IPS-18c (cell line): ENCODE measurements at regions not wholly inside any gene's neighbourhood (a gene's known extent, or its start where the extent isn't known, plus 50 kb on each side); places are given as distances from the start of the nearest gene placed in this dataset.
"Not testable (repeated sequence)": the region's sequence is repeated elsewhere in the genome, so short reads cannot be mapped to it uniquely, and the experiment has no call there.

Experiments
- H3K4me3 ChIP-seq: 2 replicates; pipeline ENCODE4 v1.7.0; 2013; ENCODE audit warnings: low read depth, mild to moderate bottlenecking, low read length, moderate library complexity; ENCODE audit not compliant: insufficient read depth
- H3K9me3 ChIP-seq: one replicate; pipeline ENCODE4 v1.6.1; 2013; ENCODE audit warnings: mild to moderate bottlenecking, low read length, moderate library complexity; ENCODE audit not compliant: control insufficient read depth, insufficient read depth

DNA sequence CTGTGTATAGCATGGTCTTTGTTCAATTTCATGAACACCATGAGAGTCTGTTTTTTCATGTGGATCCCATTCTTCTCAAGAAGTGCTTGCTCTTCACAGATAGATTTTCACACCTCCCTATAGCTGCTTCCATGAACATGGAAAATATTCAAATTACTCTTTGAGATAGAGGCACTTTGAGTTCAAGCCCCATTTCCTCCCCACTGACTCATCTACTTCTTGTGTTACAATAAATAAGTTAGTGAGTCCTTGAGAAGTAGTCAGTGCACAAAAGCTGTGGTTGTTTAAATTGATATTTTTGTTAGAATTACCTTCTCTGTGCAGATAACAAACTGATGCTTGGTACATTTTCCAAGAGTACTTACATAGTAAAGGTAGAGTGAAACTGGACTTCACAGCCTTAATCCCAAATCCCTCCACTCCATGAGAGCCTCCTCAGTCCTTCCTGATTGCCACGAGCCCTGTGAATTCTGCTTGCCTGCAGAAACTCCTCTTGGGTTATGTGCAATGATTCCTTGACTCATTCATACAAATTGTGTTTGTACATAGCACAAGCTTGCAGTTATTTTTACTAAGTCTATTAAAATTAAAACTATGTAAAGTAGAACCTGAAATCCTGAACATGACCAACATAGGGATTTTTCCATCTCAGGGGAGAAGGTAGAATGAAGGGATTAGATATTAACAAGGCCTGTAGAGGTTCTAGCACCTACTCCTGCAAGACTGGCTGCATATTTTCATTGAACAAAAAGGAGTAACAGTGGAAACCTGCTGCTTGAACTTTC, 496.2 kb downstream of the TNS3 start:
- Histone ChIP-seq H3K4me3 (no peak overlapping the region), H3K9me3 (no peaks in the 10 kb centered on the region)

DNA sequence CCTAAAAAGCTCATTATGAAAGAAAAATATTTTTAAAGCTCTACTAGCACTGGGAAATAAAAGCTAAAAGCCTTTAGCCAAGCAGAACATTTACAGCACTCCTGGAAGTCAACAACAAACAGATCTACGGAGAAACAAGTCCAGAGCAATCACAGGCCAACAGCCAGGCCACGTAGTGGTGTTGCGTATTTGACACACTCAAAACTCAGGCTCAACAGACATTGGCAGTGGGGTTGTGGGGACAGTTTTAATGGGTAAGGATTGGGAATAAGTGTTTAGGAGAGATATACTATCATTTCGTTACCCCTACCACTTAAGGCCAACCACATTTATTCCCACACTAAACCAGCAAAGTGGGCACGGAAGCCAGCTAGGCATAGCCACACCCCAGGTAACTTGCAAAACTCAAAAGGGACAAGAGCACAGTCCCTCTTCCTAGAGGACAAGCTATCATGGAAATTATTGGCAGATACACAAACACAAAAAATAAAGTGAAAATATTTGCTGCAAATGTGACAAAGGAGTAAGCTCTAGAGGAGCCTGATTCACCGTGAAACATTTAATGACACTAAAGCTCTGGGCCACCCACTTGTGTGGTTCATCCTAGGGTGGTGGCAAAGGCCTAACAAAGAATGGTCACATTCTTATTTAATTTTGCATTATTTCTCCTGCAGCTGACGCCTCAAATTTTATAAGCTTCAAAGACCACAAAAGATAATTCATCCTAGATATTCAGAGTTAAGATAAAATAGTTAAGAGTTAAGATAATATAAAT, 498.2 kb downstream of the TNS3 start:
- no peak overlapping the region for H3K4me3 ChIP-seq
- H3K9me3 ChIP-seq, result no peaks in the 10 kb centered on the region

DNA sequence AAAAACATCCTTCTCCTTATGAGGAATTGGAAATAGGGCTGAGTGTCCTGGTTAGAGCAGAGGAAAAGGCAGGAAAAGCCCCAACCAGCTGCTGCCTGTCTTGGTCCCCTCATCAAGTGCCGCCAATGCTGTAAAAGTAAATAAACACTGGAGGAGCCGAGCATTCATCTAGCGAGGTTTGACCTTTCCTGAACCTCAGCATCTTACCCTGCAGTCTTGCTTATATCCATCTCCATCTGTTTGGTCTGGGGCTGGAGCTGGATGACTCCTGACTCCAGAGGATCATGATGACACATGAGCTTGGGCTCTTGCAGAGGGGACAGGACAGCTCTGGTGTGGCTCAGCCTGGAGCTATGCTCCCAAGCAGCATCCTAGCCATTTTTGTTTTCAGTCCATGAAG, 501.1 kb downstream of the TNS3 start:
- Histone ChIP-seq H3K4me3 (no peak overlapping the region), H3K9me3 (no peaks in the 10 kb centered on the region)

DNA sequence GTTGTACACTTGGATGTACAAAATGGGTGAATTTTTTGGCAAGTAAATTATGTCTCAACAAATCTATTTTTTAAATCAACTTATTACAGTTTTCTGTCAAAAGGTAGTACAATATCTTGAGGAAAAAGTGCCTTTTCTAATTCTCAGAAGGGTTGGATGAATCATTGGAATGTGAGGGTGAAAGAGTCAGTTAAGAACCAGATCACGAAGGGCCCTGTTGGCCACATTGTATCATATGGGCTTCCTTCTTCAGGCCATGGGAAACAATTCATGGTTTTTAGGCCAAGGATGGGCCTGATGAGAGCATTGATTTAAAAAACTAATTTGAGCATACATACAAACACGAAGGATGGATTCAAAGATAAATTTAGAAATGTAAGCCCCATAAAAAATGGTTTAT, 503.7 kb downstream of the TNS3 start:
- Histone ChIP-seq H3K4me3 (no peak overlapping the region), H3K9me3 (no peaks in the 10 kb centered on the region)

DNA sequence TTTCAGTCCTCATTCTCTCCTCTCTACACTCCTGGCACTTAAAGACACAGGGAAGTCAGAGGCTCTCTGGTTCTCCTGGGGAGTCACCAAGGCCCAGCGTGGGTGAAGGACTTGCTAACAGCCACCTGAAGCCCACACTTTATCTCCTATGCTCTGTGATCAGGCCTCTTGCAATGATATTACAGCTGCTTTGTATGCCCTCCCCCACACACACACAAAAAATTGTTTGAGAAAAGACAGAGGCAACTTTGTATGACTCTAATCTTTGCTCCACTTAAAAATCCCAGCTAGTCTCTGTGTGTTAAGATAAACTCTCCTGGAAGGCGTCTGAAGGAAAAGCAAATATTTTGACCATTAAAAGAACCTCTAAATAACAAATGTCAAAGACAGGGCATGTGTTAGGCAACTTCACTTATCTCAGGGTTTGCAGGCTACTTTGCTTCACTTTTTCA, 507.2 kb downstream of the TNS3 start:
- Histone ChIP-seq H3K9me3 (no peaks in the 10 kb centered on the region), H3K4me3 (no peak overlapping the region)

DNA sequence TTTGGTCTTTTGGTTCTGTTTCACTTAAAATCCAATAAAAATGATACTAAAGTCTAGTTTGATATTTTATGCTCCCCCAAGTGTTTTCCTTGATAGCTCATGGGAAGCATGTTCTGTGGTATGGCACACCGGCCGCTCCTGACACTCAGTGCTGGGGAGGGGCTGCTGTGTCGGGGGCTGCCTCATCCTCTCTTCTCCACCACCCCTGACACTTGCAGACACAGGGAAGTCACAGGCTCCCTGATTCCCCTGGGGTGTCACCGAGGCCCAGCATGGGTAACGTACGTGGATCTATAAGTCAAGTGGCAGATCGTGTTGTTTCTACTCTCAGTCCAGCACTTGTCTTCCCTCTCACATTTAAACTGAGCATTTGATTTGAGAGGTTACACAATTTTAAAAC, 508.6 kb downstream of the TNS3 start:
- H3K4me3 ChIP-seq, result no peak overlapping the region

DNA sequence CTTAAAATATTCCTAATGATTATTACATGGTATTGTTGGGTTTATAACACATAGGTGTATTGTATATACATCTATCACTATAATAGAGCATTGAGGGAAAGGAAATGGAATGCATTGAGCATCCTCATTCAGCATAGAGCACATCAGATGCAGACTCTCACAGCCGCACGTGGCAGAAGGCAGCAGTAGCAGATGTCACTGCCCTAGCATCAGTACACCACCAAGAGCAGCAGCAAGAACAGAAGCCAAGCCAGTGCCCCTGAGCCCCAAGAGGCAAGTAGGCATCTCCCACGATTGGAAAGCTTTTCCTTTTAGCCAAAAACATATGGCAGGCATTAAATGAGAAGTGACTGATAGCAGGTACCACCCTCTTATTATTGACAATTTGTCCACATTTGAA, 510.0 kb downstream of the TNS3 start:
- no peaks in the 10 kb centered on the region for H3K9me3 ChIP-seq

More for the DNA sequence above, 508.6 kb downstream of the TNS3 start:
- H3K9me3 ChIP-seq, result no peaks in the 10 kb centered on the region

DNA sequence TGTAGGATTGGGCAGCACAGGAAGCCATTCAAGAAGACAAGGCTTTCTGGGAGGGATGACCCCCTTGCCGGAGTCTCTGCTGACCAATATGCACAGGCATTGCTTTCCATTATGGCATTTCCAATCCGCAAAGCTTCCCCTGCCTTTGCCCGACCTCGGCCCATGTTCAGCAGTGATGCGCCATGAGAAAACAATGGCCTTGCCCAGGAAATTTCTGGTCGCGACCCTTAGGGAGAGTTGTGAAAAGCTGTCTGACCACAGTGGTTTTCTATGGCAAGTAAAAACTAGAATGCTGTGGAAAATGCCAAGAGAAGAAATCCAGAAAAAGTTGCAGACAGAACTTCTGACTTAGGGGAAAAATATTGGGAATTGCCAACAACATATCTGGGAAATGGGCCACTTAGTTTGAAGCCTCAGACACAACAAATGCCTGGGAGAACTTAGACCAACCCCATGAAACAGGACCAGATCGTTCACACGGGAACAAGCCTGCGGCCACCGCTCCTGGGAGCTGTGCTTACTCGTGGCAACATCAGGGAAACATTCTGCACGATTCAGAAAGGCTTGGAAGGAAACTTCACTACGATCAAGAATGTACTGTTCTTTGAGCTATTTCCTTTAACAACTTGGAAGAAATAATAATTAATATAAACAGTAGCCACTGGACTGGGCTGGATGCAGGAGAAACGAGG, 512.4 kb downstream of the TNS3 start:
- H3K9me3 ChIP-seq, result no peaks in the 10 kb centered on the region
- no peak overlapping the region for H3K4me3 ChIP-seq

More for the DNA sequence above, 510.0 kb downstream of the TNS3 start:
- H3K4me3 ChIP-seq, result no peak overlapping the region

DNA sequence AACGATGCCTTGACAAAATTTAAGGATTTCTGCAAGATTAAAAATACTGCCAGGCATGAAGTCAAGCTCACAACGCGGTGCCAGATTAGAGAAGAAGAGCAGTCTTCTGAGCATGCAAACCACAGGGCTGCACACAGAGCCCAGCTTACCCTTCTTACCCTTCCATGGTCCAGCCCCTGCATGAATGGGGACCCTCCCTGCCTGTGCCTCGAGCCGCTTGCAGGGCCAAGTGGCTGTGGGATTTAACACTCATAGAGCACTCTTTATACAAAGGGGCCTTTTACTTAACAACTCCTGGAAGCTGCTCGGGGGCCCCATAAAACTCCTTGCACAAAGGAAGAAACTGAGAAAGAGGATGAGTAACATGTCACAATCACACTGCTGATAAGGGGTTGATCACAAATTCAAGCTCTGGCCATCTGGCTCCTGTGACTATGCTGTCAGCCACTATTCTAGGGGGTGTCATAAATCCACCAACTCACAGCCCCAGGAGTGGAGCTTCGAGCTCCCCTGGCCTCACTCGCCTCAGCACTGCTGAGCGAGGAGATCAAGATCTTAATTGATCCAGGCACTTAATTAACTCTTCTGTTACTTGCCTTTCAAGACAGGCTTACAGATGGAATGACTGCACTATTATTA, 514.8 kb downstream of the TNS3 start:
- H3K9me3 ChIP-seq, result no peaks in the 10 kb centered on the region

DNA sequence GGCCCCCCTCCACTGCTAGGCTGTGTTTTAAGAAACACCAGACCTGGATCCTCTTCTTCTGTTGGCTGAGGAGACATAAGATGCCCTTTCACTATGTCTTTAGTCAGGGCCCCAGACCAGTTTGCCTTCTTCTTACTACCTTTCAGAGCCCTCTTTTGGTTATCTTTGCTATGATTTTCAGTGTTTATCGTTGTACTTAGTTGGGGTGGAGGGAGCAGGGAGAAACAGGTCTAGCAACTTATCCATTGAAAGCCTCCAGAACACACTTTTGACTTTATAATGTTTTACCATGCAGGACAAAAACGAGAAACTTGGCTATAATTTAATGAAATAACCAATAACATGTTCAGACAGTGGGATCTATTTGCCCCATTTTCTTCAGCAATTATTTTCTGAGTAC, 525.2 kb downstream of the TNS3 start:
- Histone ChIP-seq H3K4me3 (no peak overlapping the region), H3K9me3 (no peaks in the 10 kb centered on the region)

More for the DNA sequence above, 514.8 kb downstream of the TNS3 start:
- H3K4me3 ChIP-seq, result no peak overlapping the region

DNA sequence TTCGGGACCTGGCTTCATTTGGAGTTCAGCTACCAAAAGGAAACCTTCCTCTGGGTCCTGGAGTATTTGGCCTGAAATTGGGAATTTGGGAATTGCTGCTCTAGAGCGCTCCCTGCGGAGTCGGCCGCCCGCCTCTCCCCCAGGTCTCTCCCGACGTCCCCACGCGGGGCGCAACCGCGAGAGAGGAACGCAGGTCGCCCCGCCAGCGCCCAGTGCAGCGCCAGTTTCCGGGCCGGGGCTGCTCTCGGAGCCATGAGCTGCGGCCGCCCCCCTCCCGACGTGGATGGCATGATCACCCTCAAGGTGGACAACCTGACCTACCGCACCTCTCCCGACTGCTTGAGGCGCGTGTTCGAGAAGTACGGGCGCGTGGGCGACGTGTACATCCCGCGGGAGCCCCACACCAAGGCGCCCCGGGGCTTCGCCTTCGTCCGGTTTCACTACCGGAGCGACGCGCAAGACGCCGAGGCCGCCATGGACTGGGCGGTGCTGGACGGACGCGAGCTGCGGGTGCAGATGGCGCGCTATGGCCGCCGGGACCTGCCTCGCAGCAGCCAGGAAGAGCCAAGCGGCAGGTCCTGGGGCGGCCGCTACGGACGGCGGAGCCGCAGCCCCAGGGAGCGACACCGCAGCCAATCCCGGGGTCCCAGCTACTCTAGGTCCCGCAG, 529.2 kb downstream of the TNS3 start:
- not testable (repeated sequence) for H3K9me3 ChIP-seq, H3K4me3 ChIP-seq

DNA sequence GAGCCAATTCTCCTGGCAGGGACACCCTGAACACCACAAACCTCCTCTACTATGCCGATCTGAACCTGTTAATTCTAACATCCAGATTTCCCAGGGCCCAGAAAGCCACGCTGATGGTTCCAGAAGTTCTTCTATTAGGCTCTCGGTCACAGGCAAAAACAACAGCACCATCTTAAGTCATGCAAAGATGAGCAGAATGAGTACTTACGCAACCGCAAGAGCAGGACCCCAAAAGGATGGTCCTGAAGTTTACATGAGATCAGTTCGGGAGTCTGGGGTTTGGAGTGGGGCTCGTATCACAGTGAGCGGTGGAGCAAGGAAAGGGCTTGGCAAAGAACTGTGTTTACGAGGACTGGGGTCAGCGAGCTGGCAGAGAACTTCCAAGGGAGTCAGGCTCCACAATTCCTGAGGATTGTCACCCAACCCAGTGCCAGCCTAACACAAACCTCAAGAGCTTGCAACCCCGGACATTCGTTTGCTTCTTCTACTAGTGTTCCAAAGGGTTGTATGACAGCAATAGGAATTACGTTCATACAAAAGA, 532.6 kb downstream of the TNS3 start:
- H3K9me3 ChIP-seq, result no peaks in the 10 kb centered on the region

DNA sequence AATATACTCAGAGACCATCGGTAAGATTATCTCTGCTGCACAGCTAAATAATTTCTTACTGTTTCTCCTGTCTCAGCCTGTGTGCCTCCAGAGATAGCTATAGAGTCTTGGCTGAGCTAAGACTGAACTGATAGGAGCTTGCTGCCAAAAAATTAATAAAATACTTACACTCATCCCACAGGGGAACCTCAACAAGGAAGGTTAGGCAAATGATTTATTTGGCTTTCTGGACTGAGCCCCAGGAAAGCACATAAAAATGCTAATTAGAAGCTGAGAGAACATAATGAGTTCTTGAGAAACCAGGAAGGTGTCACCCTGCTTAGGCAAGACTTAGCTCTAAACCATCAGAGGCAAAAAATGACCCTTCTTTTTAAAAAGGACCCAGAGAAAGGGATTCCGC, 534.5 kb downstream of the TNS3 start:
- H3K9me3 ChIP-seq, result no peaks in the 10 kb centered on the region
- no peak overlapping the region for H3K4me3 ChIP-seq

More for the DNA sequence above, 532.6 kb downstream of the TNS3 start:
- H3K4me3 ChIP-seq, result no peak overlapping the region

DNA sequence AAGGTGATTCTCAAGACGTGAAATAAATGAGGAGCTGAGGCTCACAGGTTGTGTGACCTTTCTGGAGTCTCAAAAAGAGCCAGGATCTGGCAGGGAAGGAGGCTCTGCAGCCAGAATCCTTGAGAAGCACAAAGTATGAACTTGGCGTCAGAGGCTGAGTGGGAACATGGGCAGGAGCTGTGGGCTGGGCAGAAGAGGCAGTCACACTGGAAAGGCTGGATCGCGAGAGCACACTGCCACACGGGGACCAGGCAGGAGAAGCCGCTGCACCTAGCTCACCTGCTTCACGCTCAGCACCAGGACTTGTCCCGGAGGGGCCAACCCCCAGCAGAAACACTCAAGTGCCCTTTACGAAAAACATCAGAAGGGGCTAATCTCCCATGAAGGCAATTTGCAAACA, 535.0 kb downstream of the TNS3 start:
- no peak overlapping the region for H3K4me3 ChIP-seq
- no peaks in the 10 kb centered on the region for H3K9me3 ChIP-seq

DNA sequence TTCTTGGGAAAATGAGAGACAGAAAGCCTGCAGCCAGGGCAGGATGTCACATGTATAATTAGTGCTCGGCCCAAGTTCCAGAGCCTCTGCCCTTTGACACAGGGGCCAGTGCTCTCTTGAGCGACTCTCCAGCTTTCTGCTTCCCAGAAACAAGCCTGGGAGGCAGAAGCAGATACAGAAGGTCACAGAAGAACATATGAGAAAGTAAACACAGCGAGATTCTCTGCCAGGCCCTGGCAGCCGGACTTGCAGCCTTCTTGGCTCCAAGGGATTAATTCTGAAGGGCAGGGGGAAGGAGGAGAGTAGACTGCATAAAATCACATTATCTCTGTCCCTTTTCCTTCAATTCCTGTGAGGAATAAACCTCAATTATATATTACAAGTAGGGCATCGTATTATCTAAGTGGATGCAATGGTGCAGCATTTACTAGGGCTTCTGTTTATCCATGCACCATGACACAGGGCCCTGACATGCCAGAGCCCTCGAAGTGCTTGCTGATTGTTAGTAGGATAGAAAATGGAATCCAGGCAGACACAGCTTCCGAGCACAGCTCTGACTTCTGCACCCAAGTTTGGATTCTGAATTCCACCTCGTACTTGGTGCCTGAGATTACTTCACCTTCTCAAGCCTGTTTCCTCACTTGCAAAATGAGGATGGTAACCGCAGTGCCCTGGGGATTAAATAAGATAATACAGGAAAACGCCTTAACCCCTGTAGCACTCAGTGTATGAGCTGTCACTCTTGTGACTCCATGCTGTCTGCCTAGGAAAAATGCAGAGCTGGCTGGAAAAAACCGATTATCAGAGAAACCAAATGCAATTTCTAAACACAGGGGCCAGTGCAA, 536.5 kb downstream of the TNS3 start:
- H3K9me3 ChIP-seq, result no peaks in the 10 kb centered on the region

DNA sequence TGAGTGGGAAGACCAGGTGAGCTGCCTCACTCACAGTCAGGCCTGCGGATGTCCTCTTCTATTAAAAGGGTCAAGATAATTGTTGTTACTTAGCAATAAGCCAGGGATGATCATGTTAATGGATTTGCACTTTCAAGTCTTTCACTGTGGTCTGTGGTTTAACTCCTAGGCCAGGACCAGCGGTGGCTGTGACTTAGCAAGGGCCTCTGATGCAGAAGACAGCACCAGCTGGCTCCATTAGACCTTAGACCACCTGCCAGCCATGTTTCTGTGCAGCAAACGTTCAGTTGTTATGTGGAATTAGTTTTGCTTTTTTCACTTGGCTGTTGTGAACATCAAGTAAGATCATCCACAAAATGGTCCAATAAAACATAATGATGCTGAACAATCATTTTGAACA, 537.3 kb downstream of the TNS3 start:
- Histone ChIP-seq H3K9me3 (no peaks in the 10 kb centered on the region), H3K4me3 (no peak overlapping the region)

More for the DNA sequence above, 536.5 kb downstream of the TNS3 start:
- no peak overlapping the region for H3K4me3 ChIP-seq
